Omental fat pad (tissue), 3 donors: ENCODE measurements at regions not wholly inside any gene's neighbourhood (a gene's known extent, or its start where the extent isn't known, plus 50 kb on each side); places are given as distances from the start of the nearest gene placed in this dataset.

Source experiments
- ATAC-seq: fragments of 150-250 bp; one replicate; pipeline ENCODE4 v1.9.1; 2016; ENCODE audit warnings: mild to moderate bottlenecking, moderate library complexity; ENCODE audit not compliant: low FRiP score
- DNase-seq: peaks from one replicate; pipeline ENCODE4 v3.0.0-alpha.2; 2019; ENCODE audit warnings: low spot score
- CTCF ChIP-seq, 3 donors: fragments of 450-650 bp; IDR thresholded peaks; one replicate each; pipeline ENCODE4 v1.5.1; 2016 to 2017; ENCODE audit warnings: antibody characterized with exemption in 3 of 3, mild to moderate bottlenecking in 3 of 3, moderate library complexity in 2 of 3

- DNase-seq (no peak), ATAC-seq (no peak)
- TF ChIP-seq CTCF (IDR thresholded peaks at IDR 0.05): no peak
Measured at GRCh38 chr3:189488241-189488767, 142.9 kb upstream of the TP63 start.

DNA sequence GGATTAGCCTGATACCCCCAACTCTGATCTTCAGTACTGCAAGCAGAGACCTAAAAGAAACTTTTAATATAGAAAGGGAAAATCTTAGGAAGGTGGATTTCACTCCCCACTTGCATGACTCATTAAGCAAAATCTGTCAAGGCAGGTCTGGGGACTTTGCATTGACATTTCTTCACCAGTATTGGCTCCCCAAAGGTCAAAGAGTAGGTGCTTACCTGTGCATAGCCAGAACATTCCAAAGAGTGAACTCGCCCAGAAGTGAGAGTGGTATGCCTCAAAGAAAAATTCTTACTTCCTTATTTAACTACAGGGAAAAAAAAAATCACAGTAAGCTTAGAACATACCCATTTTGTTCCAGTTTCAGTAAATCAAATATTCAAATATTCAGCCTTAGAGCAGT, 140.9 kb upstream of the TP63 start:
- TF ChIP-seq CTCF (IDR thresholded peaks at IDR 0.05): no peak
- DNase-seq (no peak), ATAC-seq (no peak)

- ATAC-seq (no peak), DNase-seq (no peak)
- TF ChIP-seq CTCF (IDR thresholded peaks at IDR 0.05): no peak
Measured at GRCh38 chr3:189490749-189491148, 140.4 kb upstream of the TP63 start.

DNA sequence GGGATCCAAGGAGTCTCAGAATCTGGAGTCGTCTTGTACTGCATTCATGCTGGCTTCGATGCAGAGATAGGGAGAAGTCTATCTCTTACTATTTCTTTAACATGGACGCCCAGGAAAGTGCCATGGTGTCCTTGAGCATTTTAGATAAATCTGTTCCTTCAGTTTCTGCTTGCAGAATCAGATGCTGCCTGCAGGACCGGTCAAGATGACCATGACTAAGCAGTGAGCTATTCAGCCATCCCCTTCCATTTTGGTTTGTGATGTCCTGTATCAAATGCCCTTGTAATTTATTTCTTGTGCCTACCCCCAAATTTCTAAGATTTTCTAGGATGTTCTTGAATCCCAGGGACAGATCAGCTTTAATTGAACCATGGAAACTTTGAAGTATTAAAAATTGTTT, 139.4 kb upstream of the TP63 start:
- no peak for DNase-seq
- TF ChIP-seq CTCF (IDR thresholded peaks at IDR 0.05): no peak
- ATAC-seq: no peak

DNA sequence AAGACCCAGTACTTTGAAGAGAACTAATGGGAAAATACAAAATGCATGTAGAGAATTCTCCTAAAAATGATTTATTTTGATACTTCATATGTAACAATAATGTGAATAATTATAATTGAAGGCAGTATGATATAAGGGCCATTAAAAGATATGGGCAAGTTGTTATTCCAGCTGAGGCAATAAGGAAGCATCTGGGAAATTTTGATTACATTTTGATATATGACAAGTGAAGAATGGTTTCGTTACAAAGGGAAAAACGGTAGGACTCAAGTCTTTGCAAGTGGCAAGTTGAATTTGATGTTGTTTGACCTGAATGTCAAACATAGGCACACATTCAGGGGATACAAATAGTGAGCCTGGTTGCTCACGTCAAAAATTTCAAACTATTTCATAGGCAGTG, 137.9 kb upstream of the TP63 start:
- DNase-seq (no peak), ATAC-seq (no peak)
- TF ChIP-seq CTCF (IDR thresholded peaks at IDR 0.05): no peak

GRCh38 chr3:189494632-189495031, 136.6 kb upstream of the TP63 start:
- DNase-seq (no peak), ATAC-seq (no peak)
- TF ChIP-seq CTCF (IDR thresholded peaks at IDR 0.05): no peak

DNA sequence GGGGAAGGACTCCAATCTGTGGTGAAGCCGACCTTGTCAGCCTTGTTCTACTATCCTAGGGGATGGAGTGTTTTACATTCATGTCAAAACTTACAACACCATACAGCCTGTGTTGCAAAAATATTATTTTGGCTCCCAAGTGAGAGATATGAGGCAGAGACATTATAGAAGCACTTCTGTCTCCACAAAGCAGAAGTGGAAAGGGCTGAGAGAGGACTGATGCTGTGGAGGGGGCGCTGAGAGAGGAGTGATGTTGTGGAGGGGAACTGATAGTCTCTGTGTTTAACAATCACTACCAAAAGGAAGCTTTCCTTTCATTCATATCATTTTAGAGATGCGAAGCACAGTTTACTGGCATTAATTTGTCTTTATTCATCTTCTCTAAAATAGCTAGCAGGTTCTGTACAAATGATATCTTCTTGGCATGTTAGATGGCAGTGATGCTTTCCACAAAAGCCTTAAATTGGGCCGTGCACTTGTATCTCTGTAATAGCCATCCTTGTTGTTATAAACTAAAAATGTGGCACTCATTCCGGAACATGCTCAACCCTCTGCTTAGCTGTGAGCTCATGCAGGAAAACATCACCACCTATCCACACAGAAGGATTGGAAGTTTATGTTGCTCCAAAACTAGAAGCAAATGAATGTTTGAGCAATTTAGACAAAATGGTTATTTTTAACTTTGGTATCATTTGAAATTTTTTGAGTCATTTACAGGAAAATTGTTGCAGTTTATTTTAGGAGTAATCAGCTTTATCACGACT, 134.6 kb upstream of the TP63 start:
- ATAC-seq: peak; percentile 82
- no peak for DNase-seq
- TF ChIP-seq CTCF (IDR thresholded peaks at IDR 0.05): no peak
